ENCODE measurements at regions not wholly inside any gene's neighbourhood (a gene's known extent, or its start where the extent isn't known, plus 50 kb on each side); places are given as distances from the start of the nearest gene placed in this dataset.

DNA sequence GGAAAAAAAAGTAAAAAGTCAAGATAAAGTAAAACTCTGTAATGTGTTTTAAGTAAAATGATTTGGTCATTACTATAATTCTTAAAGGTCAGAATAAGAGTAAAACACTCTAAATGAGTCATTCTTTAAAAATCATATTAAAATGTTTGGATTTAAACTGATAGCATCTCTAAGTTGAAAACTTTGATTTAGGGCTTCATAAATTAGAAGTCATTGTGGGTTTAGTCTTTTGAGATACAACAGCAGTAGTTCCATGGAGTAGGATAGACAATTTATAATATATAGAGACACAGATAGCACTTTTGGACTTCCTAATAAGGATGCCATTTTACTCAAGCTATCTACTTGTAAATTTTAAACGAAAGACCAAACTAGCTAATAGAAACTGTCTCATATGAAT lies 77.1 kb upstream of the PABPC4L start:
- no peak for TF ChIP-seq CTCF (IDR thresholded peaks at IDR 0.05; ENCODE audit: low read depth, low read length, missing control alignments)
- no peak for DNase-seq
- no peaks in the 10 kb centered on the region for H3K27me3 ChIP-seq (replicated peaks)
- in situ Hi-C loops (cut with HindIII; ENCODE audit: low pct_ligation_motif_present, low sequenced_read_pairs): no loop called here
- H3K4me3 ChIP-seq (ENCODE audit: low read depth, low read length): no peak overlapping the region
- H3K36me3 ChIP-seq (replicated peaks): no peaks in the 10 kb centered on the region
- H3K27ac ChIP-seq: no peak overlapping the region

DNA sequence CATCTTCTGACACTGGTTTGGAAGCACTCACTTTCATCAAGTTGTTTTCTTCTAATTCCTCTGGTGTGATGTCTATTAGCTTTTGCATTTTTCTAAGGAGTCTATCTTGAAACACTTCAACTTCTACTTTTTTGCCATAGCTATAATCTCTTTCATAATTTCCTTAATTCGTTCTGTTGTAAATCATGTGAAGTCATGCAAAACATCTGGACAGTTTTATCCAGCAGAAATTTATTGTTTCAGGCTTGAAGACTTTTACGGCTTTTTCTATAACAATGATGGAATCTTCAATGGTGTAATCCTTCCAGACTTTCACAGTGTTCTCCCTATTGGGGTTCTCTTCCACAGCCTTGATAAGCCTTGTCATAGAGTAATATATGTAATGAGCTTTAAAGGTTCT lies 74.9 kb upstream of the PABPC4L start:
- no peak for DNase-seq
- Histone ChIP-seq H3K27me3 (replicated peaks) (no peaks in the 10 kb centered on the region), H3K36me3 (replicated peaks) (no peaks in the 10 kb centered on the region), H3K27ac (no peak overlapping the region), H3K4me3 (ENCODE audit: low read depth, low read length) (no peak overlapping the region)
- no peak for TF ChIP-seq CTCF (IDR thresholded peaks at IDR 0.05; ENCODE audit: low read depth, low read length, missing control alignments)
- in situ Hi-C loops (cut with HindIII; ENCODE audit: low pct_ligation_motif_present, low sequenced_read_pairs): no loop called here

- no peaks in the 10 kb centered on the region for H3K36me3 ChIP-seq (replicated peaks)
- no peak for DNase-seq
- H3K4me3 ChIP-seq (ENCODE audit: low read depth, low read length): no peak overlapping the region
- TF ChIP-seq CTCF (IDR thresholded peaks at IDR 0.05; ENCODE audit: low read depth, low read length, missing control alignments): no peak
- no peaks in the 10 kb centered on the region for H3K27me3 ChIP-seq (replicated peaks)
- in situ Hi-C loops (cut with HindIII; ENCODE audit: low pct_ligation_motif_present, low sequenced_read_pairs): no loop called here
- no peak overlapping the region for H3K27ac ChIP-seq
These were observed 58.5 kb upstream of the PABPC4L start for GRCh38 chr4:134260126-134260525.
